ENCODE measurements at regions not wholly inside any gene's neighbourhood (a gene's known extent, or its start where the extent isn't known, plus 50 kb on each side); places are given as distances from the start of the nearest gene placed in this dataset.

DNA sequence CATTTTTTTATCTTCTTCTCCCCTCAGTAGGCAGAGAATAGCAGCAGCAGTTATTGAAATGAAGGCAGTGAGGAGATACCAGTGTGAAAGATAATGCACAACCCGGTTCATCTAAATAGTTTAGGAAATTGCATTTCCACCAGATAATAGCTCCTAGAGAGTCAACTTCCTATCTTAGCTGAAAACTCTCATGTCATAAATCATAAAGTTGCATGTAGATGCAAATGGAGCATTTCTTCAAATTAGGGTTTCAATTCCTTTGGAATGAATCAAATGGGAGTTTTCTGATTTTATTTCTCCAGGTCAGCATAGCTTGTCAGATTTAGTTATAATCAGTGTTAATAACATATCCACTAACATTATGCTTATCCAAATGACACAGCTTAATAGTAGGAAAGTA, 335.3 kb downstream of the CNTNAP4 start:
- Histone ChIP-seq H3K27me3 (no peaks in the 10 kb centered on the region), H3K9ac (ENCODE audit: low read depth in 2 of 2, low read length in 2 of 2) (no peak overlapping the region), H3K4me3 (no peak overlapping the region), H3K9me3 (no peaks in the 10 kb centered on the region), H3K4me1 (no peaks in the 10 kb centered on the region), H3K36me3 (no peaks in the 10 kb centered on the region), H3K27ac (no peak overlapping the region)
- intact Hi-C loops (cut with DNase I) = no loop called here
- TF ChIP-seq, protein P1, sequence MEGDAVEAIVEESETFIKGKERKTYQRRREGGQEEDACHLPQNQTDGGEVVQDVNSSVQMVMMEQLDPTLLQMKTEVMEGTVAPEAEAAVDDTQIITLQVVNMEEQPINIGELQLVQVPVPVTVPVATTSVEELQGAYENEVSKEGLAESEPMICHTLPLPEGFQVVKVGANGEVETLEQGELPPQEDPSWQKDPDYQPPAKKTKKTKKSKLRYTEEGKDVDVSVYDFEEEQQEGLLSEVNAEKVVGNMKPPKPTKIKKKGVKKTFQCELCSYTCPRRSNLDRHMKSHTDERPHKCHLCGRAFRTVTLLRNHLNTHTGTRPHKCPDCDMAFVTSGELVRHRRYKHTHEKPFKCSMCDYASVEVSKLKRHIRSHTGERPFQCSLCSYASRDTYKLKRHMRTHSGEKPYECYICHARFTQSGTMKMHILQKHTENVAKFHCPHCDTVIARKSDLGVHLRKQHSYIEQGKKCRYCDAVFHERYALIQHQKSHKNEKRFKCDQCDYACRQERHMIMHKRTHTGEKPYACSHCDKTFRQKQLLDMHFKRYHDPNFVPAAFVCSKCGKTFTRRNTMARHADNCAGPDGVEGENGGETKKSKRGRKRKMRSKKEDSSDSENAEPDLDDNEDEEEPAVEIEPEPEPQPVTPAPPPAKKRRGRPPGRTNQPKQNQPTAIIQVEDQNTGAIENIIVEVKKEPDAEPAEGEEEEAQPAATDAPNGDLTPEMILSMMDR (IDR thresholded peaks at IDR 0.05) = no peak
- no peak for DNase-seq

DNA sequence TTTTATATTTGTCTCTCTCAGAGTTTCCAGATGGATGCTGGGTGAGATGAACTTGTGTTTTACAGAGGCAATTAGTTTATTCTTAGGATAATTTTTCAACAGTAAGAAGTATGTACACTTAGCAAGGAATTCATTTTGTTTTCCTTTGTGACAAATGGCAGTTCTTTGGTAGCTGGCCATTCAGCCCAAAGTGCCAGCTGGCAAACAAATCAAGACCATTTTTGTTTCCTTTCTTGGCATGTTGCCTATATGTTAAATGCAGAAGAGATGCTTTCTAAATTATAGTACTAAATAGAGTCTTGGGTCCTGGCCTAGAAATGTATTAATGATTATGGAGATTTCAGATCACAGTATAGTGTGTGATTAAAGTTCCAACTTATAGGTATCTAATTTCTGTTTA, 337.1 kb downstream of the CNTNAP4 start:
- TF ChIP-seq, protein P1 (IDR thresholded peaks at IDR 0.05) = no peak
- Histone ChIP-seq H3K36me3 (no peaks in the 10 kb centered on the region), H3K9me3 (no peaks in the 10 kb centered on the region), H3K4me3 (no peak overlapping the region), H3K9ac (ENCODE audit: low read depth in 2 of 2, low read length in 2 of 2) (no peak overlapping the region), H3K4me1 (no peaks in the 10 kb centered on the region), H3K27me3 (no peaks in the 10 kb centered on the region), H3K27ac (no peak overlapping the region)
- DNase-seq = no peak
- intact Hi-C loops (cut with DNase I) = no loop called here

DNA sequence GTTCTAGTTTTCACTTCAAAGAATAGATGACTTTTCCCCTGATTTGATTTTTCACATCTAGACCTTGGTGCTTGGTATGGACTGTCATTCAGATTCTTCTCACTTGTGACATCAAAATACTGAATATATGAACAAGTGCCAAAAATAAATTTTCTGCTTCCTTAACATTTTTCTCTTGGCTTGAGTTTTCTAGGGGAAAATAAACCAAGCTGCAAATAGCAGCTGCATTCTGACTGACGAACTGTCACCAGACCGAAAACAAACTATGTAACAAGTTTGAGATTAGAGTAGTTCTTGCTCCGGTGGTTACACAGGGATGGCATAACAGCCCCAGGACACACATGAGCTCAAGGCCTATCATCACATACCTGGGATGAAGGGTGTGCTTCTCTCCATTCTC, 345.7 kb downstream of the CNTNAP4 start:
- Histone ChIP-seq H3K9me3 (no peaks in the 10 kb centered on the region), H3K4me1 (no peaks in the 10 kb centered on the region), H3K36me3 (no peaks in the 10 kb centered on the region), H3K27ac (no peak overlapping the region), H3K4me3 (no peak overlapping the region), H3K9ac (ENCODE audit: low read depth in 2 of 2, low read length in 2 of 2) (no peak overlapping the region), H3K27me3 (no peaks in the 10 kb centered on the region)
- DNase-seq = no peak
- intact Hi-C loops (cut with DNase I) = no loop called here
- TF ChIP-seq, protein P1 (IDR thresholded peaks at IDR 0.05) = no peak

DNA sequence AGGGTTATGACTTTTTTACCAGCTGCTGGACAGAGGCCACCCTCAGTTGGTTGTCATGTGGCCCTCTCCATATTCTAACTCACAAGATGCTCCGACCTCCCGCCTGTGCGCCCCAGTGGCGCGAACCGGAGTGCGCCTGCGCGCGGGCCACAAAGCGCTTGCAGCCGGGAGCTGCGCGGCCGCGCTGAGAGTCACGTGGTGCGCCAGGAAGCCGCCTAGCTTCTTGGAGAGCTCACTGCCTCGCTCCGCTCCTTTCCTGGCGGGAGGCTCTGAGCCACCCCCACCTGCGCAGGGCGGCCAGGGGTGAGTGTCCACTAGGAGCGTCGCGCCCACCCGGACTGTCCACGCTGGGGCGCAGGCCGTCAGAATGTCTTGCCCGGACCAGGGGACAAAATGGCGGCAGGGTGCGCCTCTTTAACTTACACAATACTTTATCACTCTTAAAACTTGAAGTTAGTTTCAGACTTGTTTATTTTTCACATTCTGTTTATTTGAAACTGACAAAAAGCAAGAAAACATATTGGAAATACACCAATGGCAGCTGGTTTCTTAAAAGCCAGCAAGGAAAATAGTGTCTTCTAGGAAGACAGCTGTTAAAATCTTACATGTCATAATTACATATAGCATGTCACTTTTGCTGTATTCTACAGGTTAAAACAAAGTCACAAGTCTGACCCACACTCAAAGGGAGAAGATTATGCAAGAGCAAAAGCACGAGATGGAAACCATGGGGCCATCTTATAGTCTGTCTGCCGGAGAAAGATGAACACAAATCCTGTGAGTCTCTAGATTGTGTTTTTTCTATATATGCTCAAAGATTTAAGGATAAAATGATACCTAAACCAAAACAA, 357.9 kb downstream of the CNTNAP4 start:
- no peaks in the 10 kb centered on the region for H3K27me3 ChIP-seq
- H3K4me1 ChIP-seq = no peaks in the 10 kb centered on the region
- no peak overlapping the region for H3K9ac ChIP-seq (ENCODE audit: low read depth in 2 of 2, low read length in 2 of 2)
- no peak overlapping the region for H3K27ac ChIP-seq
- no peaks in the 10 kb centered on the region for H3K36me3 ChIP-seq
- intact Hi-C loops (cut with DNase I) = no loop called here
- H3K4me3 ChIP-seq = no peak overlapping the region
- TF ChIP-seq, protein P1 (IDR thresholded peaks at IDR 0.05) = no peak
- no peak for DNase-seq
- no peaks in the 10 kb centered on the region for H3K9me3 ChIP-seq

DNA sequence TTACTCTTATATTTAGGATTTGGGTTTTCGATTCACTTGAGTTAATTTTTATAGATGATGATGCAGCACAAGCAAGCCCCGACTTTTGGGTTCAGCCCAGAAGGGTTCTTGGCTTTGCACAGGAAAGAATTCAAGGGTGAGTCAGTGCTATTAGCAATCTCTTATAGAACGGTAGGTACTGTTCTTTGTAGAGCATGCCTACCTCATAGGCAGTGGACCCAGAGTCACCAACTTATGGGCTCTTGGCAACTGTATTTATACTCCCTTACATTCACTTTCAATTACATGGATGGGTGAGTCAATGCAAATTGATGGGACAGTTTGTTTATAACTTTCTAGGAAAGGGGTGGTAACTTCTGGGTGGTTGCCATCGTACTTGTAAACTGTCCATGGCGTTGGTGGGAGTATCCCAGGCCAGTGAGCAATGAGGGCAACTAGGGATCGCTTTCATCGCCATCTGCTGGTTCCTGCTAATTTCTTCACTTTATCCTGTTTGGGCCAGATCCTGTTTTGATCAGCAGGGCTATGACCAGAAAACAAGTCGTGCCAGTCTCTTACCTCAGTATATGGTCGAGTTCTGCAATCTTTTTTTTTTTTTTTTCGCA, 362.6 kb downstream of the CNTNAP4 start:
- DNase-seq = peak; percentile 23
- H3K4me1 ChIP-seq = no peaks in the 10 kb centered on the region
- TF ChIP-seq, protein P1 (IDR thresholded peaks at IDR 0.05) = no peak
- H3K4me3 ChIP-seq = no peak overlapping the region
- H3K36me3 ChIP-seq = no peaks in the 10 kb centered on the region
- H3K27ac ChIP-seq = no peak overlapping the region
- H3K9me3 ChIP-seq = no peaks in the 10 kb centered on the region
- no peaks in the 10 kb centered on the region for H3K27me3 ChIP-seq
- intact Hi-C loops (cut with DNase I) = no loop called here
- H3K9ac ChIP-seq (ENCODE audit: low read depth in 2 of 2, low read length in 2 of 2) = no peak overlapping the region

Data from colonic mucosa (tissue), 4 donors.